HG03354 (cell line): ENCODE measurements at regions not wholly inside any gene's neighbourhood (a gene's known extent, or its start where the extent isn't known, plus 50 kb on each side); places are given as distances from the start of the nearest gene placed in this dataset.
"Not testable (repeated sequence)": the region's sequence is repeated elsewhere in the genome, so short reads cannot be mapped to it uniquely, and the experiment has no call there.

ENCODE experiments used
- ATAC-seq: cut with Tn5 transposase; IDR thresholded peaks from one replicate; pipeline ENCODE4 v1.9.1; 2021; ENCODE audit warnings: mild to moderate bottlenecking; ENCODE audit not compliant: unreplicated experiment, poor library complexity, severe bottlenecking

DNA sequence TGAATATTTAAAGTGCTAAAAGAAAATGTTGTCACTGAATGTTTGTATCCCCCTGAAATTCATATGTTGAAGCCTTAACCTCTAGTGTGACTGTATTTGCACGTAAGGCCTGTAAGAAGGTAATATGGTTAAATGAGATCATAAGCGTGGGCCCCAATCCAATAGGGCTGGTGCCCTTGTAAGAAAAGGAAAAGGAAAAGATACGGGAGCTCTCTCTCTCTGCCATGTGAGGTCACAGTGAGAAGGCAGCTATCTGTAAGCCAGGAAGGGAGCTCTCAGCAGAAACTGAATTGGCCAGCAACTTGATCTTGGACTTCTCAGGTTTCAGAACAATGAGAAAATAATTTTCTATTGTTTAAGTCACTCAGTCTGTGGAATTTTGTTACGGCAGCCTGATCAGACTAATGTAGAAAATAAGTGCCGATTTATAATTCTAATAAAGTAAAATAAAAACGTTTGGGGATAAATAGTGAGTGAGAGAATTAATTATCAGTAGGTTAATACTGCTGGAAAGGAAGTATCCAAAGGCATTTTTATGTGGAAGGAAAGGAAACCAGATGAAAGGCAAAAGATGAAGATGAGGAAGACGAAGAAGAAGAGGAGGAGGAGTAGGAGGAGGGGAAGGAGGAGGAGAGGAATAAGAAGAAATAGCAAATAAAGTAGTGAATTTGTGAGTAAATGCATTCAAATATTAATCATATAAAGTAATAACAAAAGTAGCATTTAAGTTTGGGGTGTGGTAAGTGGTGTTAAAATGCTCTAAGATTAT, 188.5 kb upstream of the KRR1 start:
- ATAC-seq, result no peak

GRCh38 chr12:75699251-75699650, 187.8 kb upstream of the KRR1 start:
- no peak for ATAC-seq

GRCh38 chr12:75698052-75698451, 186.6 kb upstream of the KRR1 start:
- no peak for ATAC-seq

DNA sequence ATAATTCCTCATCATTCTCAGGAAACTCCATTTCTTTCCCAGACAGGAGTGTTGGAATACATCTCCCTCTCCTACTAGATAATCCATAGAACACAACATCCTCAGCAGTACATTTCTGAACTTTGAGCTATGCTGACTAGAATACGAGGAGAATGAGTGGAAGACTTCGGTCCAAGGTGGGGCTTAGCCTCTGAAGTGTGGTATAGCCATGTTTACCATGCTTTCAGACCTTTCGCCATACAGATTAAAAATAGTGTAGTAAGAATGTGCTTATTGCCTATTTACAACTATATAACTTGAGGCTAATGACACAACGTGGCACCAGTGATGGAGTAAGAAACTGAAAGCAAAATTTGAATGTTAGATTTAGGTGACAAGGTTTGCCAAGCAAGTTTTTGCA, 184.5 kb upstream of the KRR1 start:
- no peak for ATAC-seq

- ATAC-seq, result no peak
Measured at GRCh38 chr12:75694534-75695268, 183.3 kb upstream of the KRR1 start.

DNA sequence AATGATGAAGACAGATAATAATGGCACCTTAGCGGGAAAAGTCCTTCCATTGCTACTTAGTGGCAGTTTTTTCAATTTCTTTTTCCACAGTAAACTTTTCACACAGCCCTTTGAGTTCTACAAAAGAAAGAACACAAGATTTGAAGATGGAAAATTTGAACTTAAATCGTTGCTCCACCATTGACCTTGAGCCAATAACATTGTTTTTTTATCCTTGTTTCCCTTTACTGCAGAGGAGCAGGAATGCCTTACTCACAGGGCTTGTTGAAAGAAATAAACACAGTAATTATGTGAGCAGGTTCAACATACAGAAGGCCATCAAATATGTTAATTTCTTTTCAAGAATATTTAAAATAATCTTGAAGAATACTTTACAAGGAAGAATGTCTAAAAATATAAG, 181.5 kb upstream of the KRR1 start:
- no peak for ATAC-seq

DNA sequence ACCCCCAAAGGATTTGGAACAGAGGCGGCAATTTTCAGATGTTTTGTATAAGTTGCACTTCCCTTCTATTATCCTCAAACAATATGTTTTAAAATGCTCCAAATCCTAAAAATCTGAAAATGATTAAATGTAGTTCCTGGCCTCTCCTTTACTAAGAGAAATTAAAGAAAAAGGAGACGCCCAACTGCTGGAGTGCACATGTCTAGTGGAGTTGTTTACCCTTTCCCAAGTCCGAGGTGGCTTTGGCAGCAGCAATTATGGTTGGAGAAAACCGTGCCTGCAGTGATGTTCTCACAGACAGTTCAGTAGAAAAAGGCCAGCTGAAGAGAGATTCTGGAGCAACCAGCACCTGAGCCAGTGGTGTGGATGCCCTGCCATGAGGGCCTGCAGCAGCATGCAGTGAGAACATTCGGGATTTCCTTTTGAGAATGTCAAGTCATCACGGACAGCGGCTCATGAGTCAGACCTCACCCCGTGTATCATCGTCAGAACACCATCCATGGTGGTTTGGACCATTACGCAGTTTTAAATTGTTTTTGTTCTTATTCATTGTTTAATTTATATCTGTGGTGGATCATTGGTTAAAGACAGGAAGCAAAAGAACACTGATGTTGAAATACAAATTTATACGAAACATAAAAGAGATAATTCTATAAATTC, 179.0 kb upstream of the KRR1 start:
- ATAC-seq, result no peak

DNA sequence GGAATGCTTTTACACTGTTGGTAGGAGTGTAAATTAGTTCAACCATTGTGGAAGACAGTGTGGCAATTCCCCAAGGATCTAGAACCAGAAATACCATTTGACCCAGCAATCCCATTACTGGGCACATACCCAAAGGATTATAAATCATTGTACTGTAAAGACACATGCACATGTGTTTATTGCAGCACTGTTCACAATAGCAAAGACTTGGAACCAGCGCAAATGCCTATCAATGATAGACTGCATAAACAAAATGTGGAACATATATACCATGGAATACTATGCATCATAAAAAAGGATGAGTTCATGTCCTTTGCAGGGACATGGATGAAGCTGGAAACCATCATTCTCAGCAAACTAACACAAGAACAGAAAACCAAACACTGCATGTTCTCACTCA, 174.8 kb upstream of the KRR1 start:
- ATAC-seq, result not testable (repeated sequence)

GRCh38 chr12:75685617-75686225, 174.3 kb upstream of the KRR1 start:
- no peak for ATAC-seq

- ATAC-seq, result no peak
Measured at GRCh38 chr12:75684678-75685616, 173.5 kb upstream of the KRR1 start.

- not testable (repeated sequence) for ATAC-seq
Measured at GRCh38 chr12:75683995-75684586, 172.7 kb upstream of the KRR1 start.

GRCh38 chr12:75683220-75683619, 171.8 kb upstream of the KRR1 start:
- no peak for ATAC-seq

DNA sequence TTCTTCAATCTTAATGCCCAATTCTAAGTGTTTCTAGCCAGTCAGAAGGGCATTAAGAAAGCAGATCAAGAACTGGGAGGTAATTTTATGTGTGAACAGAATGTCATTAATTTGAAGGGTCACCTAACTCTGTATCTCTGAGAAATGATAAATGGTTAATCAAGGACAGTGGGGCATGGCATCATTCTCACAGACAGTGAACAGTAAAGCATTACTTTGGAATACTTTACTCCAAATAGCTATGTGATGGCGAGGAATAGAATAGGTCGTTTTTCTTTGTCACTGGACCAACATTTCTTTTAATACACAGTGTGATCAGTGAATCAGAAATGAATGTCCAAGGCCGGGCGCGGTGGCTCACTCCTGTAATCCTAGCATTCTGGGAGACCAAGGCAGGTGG, 166.1 kb upstream of the KRR1 start:
- ATAC-seq, result no peak

DNA sequence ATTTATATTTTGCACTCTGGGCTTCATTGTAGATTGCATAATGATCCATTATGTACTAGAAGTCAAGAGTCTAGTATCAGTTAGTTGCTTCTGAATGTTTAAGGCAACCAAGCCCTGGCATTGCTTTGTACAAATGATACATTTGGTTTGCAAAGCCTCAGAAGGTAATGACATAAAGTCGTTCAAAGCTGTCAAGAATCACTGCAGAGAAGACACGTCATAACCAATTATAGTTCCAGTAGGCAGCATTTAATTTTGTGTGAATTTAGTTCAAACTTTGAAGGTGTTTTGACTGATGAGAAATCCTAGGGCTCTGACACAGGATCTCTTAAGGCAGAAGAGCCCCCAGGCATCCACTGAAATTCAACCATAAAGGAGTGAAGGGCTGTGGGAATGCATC, 163.0 kb upstream of the KRR1 start:
- ATAC-seq, result no peak

- ATAC-seq, result no peak
Measured at GRCh38 chr12:75672200-75672599, 160.8 kb upstream of the KRR1 start.

DNA sequence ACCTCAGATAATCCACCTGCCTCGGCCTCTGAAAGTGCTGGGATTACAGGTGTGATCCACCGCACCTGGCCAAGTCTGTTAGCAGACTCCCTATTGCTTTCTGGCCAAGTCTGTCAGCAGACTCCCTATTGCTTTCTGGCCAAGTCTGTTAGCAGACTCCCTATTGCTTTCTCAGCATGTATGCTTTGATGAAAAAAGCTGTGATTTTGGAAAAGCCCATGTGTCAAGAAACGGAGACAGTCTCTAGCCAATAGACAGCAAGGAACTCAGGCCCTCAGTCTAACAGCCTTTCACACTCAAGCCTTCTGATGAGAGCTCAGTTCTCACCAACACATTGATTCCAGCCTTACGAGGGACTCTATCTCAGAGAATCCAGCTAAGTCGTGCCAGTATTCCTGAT, 158.8 kb upstream of the KRR1 start:
- ATAC-seq, result no peak

- no peak for ATAC-seq
Measured at GRCh38 chr12:75666939-75667334, 155.5 kb upstream of the KRR1 start.

GRCh38 chr12:75666126-75666938, 154.9 kb upstream of the KRR1 start:
- ATAC-seq, result no peak
